NCI-H187 treated with DMSO at 0.1 percent for 48 hours (cell line): ENCODE measurements at regions not wholly inside any gene's neighbourhood (a gene's known extent, or its start where the extent isn't known, plus 50 kb on each side); places are given as distances from the start of the nearest gene placed in this dataset.

ENCODE experiments used
- DNase-seq: peaks from one replicate; lab custom pipeline; 2025; lab: John Stamatoyannopoulos, UW

DNA sequence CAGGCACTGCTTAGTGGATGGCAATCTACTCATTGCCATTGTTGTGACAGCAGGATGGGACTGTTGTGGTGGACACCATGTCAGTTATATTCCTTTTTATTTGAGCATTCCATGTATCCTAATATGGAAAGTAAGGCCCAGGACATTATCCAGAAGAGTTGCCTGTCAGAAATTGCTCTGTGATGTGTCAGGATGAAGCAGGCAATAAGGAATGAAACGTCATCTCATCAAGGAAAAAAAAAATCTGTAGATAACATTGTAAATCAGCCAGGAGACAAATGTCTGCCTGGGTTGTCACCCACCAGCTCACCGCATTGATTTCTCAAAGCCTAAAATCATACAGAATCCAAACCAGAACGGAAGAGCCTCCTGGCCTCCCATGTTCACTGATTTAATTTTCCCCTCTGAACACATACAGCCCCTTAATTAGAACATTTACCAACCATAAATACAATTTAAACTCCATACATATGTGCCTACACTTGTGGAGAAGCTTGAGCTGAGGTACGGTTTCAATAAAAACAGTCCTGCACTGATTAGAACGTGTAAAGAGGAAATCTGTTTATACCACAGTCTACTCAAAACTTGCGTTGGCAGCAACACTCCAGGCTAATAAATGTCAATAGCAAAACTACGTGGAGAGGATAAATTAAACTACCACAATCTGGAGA lies 73.9 kb downstream of the FOXD1 start:
- no peak for DNase-seq

DNA sequence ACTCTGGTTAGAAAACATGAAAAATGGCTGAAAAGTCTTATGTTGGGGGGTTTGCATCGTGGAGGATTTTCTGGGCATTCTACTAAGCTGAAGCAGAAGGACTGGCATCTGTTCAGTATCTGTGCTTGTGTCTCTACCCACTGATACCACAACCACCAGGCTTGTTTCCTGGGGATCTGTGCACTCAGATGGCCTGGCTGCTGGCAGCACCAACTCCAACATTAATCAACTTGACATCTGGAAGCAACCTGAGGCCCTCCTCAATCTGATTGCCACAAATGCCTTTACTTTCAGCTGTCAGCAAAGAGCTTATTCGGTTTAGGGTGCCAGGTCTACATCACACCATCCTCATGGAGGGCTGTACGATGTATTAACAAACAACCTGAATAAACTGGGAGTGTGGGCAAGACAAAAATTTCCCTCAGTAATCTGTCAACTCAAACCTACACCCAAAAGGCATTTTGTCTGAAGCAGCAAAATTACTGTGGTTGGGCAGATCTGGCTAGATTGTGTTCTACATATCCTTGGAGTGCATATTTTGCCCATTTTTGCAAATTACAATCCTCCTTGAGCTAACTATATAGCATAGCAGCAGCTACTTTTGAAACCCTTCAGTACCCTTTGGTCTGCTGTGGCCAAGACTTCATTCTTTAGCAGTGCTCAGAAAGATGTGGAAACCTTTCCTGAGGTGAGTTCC lies 74.6 kb downstream of the FOXD1 start:
- DNase-seq: no peak

DNA sequence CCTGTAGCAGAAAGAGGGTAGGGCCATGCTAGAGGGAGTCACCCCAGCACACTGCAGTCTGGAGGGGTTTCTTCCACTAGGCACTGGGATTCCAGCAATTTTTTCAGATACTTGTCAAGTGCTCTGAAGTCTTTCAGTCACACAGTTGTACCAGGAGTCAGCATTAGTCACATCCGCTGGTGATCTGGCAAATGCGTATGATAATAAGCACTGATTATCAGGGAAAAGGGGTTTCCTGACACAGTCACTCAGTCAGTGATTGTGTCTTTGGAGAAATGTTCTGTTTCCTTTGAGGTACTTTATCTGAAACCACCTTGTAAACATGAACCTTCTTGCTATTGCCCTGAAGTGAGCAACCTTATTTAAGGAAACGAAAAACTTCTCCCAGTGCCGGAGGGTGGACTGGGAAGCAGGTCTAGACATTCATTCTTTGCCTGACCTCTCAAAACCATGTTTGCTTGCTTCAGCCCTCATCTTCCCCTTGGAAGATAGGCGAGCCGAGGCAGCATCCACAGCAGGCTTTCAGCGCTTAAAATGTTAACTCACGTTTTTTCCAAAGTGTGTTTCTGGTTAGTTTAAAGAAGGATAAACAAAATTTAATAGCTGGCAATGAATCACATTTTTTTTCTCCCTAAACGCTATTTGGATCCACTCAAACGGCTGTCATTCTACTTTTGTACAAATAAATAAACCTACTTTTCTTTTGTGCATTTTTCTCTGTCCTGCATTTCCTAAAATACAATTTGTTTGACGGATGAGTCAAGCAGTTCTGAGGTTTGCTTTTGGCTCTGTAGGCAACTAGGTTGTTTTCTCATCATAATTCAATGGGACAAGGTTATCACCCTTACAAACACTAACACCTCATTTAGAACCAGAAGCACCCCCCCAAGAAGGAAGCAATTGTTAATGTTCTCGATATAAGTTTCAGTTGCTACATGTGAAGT lies 77.7 kb downstream of the FOXD1 start:
- no peak for DNase-seq

DNA sequence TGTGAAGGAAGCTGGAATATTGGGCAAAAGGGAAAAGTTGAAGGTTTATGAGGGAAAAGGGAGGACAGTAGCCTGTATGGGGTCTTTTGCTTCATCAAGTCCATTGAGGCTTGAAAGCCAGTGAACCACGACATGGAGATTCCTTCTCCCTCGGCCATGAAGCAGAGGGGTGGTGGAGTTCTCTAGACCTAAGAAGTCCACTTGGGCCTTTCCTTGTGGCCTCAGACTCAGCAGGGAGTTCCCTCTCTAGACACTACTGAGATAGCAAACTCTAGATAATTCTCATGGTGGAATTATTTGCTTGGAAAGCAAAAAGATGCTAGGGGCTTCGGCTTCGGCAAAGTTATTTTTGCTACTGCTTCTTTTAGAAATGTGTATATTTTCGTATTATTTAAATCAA lies 78.5 kb downstream of the FOXD1 start:
- no peak for DNase-seq

DNA sequence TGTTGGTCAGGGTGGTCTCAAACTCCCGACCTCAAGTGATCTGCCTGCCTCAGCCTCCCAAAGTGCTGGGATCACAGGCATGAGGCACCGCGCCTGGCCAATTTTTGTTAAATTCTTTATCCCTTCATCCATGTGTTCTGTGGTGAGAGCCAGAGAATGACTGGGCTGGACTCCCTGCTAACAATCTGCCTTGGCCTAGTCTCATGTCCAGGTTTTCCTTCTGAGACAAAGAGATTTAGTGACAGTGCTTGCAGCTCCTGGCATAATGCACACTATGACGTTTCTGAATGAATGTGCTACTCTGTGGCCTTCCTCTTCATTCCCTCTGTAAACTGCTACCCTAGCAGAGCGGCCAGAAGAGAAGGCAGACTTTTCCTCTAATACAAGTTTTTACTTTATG lies 79.3 kb downstream of the FOXD1 start:
- no peak for DNase-seq

DNA sequence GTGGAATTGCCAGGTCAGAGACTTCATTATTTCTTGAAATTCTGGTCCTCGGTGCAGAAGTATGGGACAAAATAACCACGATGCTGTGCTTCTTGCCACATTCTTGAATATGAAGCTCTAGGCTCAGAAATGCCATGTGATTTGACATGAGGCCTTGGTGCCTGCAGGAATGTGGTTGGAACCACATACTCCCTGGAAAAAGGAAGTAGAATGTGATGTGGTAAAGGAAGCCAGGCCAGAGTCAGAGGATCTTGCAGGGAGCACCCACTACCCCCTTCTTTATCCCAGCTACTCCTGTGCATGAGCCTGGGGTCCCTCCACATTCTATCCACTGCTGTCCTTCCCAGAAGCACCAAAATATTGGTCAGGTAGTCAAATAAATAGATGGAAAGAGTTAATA lies 80.9 kb downstream of the FOXD1 start:
- no peak for DNase-seq

DNA sequence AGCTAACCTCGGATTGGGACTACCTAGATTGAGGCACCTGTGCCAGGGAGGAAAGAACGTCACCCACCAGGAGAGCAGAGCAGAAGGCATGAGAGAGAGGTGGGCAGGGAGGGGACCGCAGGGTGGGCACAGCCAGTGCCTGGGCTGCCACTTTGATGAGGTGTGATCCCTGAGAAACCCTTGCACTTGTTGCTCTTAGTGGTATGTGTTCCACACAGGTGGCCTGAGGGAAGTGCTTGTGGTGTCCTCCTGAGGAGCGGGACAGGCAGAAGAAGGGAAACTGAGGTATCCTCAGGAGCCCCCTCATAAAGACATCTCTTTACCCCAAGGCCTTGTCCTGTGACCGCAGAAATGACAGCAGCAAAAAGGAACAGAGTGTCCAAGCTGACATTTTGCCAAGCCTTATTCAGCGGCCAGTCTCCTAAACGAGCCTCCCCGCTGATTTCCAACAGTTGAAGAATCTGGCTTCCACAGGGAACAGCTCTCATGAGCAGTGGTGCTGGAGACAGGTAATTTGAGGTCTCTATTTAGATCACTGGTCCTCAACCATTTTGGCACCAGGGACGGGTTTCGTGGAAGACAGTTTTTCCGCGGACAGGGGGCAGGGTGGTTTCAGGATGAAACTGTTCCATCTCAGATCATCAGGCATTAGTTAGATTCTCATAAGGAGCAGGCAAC lies 82.4 kb downstream of the FOXD1 start:
- no peak for DNase-seq

DNA sequence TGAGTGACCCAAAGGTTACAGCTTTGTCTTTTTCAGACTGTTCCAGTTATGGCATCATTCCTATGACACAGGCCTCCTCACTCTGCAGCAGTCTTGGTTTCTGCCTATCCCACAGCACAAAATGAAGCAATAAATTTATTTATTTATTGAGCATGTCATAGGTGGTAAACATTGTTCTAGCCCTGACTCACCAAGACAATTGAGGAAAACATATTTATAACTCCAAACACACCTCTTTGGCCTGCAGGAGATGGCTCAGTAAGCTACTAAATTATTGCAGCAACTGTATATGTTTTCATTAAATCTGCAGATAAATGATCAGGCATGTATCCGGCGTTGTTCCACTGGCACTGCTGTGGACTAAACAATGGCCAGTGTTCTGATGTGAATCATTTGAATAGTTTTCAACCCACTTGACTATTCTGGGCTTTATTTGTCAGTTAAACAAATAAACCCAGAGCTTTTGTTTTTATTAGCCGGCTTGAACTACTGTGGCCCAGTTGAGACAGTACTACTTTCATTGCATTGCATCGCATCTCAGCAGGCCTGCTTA lies 83.2 kb downstream of the FOXD1 start:
- no peak for DNase-seq

DNA sequence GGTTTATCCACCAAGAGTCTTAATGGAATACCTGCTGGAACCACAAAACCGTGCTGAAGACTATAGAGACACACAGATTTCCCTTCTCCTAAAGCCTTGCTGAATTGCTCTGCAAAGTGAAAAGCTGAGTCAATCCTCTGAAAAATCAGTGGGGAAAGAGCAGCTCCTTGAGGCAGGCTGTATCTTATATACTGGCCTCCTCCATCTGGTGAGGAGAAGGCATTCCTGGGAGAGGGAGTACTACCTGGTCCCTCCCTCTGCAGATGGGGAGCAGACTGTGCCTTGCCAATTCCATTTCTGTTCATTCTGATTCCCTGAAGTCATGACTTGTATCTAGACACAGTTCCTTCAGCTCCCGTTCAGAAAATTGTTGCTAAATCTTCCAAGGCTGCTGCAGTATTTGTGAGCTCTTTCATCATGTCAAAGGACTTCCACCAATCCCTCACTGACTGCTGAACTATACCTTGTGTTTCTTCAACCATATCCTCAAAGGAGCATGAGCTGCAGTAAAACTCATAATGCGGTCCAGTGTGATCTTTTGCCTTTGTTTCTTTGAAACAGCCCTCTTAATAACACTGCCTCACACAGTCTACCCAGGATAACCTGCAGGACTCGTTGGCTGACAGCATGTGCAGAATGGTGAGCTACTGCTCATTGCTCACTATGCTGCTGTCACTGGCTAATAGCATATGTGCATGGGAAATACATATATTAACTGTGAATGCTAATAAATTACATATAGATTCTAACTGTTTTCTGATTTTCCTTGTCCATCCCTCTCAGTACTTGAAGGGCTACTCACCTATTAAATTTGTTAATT lies 84.5 kb downstream of the FOXD1 start:
- DNase-seq: no peak

DNA sequence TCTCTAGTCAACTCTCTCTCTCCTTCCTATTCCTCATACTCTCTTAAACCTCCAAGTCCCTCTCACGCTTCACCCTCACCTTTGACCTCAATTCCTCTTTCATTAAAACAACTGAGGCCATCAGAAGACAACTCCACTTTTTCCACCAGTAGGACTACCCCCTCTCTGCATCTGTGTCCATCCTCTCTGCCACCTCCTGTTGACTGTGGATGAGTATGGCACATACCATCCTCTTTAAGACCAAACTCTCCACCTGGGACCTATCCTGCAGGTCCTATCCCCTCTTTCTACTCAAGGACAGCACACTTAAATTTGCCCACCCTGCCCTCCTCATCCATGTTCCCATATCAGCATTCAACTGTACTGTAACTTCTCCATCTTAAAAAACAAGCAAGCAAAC lies 89.2 kb downstream of the FOXD1 start:
- no peak for DNase-seq

DNA sequence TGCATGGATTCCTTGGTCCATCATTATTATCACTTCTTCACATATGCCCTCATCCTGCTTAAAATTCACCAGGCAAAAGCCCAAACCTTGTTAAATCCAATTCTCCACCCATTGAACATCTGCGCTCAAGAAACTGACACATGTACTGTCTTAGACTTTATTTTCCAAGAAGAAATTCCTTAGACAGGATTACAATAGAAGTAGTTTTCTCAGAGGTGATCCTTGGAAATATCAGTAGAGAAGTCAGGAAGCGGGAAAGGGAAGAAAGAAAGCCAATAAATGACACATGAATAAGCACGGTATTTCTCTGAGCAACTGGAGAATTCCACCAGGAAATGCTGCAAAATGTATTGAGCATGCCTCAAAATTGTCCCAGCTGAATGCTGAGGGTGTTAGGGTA lies 90.2 kb downstream of the FOXD1 start:
- DNase-seq: no peak

DNA sequence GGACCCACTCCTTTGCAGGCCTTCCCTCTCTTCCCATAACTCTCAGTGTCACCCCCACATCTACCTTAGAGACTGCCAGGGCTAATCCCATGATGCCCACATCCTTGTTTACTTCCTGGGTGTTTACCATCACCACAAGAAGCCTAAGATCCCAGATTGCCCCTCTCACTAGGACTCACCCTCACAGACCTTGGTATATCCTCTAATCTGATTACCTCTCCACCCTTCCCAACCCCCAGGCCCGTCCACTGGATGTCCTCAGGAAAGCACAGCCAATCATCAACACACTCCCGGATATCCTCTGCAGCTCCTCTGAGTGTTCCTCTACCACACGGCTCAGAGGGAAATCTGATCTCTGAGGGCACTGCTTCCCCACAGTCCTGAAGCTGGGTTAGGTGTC lies 91.0 kb downstream of the FOXD1 start:
- no peak for DNase-seq

DNA sequence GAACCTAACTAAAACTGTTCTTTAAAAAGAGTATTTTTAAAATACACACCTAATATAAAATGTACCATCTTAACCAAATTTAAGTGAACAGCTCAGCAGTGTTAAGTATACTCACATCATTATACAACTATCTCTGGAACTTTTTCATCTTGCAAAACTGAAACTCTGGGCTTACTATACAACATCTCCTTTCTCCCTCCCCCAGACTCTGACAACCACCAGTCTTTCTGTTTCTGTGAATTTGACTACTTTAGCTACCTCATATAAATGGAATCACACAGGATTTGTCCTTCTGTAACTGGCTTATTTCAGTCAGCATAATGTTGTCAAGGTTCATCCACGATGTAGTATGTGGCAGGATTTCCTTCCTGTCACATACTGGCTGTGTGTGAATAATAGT lies 93.5 kb downstream of the FOXD1 start:
- DNase-seq: no peak

DNA sequence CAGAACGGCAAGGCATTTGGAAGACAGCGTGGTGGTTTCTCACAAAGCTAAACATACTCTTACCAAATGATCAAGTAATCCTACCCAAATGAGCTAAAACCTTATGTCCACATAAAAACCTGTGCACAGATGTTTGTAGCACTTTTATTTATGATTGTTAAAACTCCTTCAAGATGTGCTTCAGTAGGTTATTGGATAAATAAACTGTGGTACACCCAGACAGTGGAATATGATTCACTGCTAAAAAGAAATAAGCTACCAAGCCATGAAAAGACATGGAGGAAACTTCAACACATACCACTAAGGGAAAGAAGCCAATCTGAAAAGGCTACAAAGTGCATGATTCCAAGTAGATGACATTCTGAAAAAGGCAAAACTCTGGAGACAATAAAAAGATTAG lies 94.2 kb downstream of the FOXD1 start:
- DNase-seq: no peak

DNA sequence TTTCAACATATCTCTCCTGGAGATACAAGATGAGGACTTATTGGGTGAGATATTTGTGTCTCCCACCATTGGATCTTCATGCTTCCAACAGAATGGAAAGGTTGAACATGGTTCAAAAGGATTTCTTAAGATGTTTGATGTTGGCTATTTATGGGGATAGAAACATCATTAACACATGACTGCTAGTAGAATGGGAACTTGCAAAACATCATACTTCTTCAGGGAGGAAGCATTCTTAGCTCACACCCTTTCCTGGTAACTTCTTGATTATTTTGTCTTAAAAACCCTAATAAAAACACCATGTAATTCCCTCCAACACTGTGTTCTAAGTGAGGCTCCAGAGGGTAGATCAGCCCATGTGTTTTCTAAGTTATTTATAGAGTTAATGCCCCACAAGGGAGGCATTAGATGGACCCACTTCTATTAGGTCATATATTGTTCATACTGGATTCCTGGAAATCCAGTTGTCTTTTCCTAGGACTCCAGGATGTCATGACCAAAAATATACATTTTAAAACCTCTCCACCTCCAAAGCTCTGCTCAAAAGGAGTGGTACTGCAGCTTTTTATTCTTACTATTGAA lies 95.8 kb downstream of the FOXD1 start:
- no peak for DNase-seq

DNA sequence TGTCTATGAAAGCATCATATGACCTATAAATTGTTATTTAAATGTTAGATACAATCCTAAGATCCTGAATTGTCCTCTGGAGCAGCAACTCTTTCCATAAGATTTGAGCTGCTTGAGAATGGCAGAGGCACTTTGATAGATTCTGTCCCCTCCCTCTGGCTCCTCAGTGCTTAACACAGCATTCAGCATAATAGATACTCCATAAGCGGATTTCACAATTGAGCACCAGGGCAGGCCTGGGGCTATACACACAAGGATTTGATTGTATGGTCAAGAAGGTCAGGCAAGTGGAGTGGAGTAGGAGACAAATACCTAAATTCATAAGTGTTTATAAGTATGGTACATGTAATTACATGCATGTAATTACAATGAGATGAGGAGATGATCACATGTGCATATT lies 96.3 kb downstream of the FOXD1 start:
- DNase-seq: no peak

DNA sequence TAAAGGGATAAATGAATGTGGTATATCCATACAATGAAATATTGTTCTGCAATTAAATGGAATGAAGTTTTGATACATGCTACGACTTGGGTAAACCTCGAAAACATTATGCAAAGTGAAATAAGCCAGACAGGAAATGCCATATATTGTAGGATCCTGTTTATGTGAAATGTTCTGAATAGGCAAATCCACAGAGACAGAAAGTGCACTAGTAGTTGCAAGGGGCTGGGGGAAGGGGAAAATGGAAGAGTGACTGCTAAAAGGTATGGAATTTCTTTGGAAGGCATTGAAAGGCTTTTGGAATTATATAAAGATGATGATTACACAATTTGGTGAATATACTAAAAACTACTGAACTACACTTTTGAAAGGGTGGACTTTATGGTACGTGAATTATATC lies 97.0 kb downstream of the FOXD1 start:
- DNase-seq: no peak

DNA sequence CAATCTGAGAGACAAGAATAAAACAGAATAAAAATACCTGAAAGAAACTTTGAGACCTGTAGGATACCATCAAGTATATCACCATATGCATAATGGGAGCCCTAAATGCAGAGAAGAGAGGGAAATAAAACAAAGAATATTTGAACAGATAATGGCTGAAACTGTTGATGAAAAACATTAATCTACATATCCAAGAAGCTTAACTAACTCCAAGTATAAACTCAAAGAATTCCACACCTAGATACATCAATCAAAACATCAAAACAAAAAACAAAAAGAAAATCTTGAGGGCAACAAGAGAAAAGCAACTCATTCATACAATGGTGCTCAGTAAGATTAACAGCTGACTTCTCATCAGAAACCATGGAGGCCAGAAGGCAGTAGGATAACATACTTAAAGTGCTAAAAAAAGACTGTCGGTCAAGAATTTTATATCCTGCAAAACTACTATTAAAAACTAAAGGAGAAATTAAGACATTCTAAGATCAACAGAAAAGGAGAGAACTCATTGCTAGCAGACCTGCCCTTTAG lies 101.6 kb downstream of the FOXD1 start:
- no peak for DNase-seq

DNA sequence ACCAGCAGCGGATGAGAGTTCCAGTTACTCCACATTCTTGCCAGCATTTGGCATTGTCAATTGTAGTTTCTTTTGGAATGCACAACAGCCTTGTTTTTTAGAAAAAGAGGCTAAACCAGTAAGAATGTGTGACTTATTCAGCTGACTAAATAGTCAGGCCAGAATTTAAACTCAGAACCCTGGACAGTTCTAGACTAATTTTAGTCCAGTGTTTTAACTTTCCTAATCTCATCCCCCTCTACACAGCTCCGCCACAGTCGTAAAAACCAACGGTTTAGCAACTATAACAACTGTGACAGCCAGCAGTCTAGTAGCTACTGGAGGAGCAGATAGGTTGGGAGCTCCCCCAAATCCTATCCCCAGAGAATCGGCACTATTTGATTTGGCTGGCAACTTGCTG lies 103.7 kb downstream of the FOXD1 start:
- DNase-seq: no peak

DNA sequence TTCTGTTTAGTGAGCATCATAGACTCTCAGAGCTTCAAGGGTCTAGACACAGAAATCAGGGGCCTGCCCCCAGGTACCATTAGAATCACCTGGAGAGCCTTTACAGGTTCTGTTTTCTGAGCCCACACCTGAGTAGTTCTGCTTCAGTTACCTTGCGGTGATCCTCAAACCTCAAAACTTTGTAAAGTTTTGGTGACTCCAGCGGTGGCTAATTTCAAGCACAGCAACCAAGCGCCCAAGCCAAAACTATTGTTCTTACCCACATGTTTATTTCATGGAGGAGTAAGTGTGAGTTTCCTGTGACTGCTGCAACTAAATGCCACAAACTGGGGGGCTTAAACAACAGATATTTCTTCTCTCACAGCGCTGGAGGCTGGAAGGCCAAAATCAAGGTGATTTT lies 108.9 kb downstream of the FOXD1 start:
- no peak for DNase-seq
